Gastroesophageal sphincter (tissue), 3 donors: ENCODE measurements at regions not wholly inside any gene's neighbourhood (a gene's known extent, or its start where the extent isn't known, plus 50 kb on each side); places are given as distances from the start of the nearest gene placed in this dataset.

ENCODE experiments used
- CTCF ChIP-seq, 4 experiments: fragments of 200-600 bp in 2 of 4; fragments of 450-650 bp in 2 of 4; sonication (generic) in 1 of 4; IDR thresholded peaks; one replicate each; pipeline ENCODE4 v1.5.1; 2017 to 2019; ENCODE audit warnings: antibody characterized with exemption in 4 of 4, mild to moderate bottlenecking in 2 of 4, moderate library complexity in 2 of 4
- EP300 ChIP-seq: sonication (generic); formaldehyde crosslinking; IDR thresholded peaks from one replicate; pipeline ENCODE4 v1.6.1; 2017; ENCODE audit warnings: antibody characterized with exemption, mild to moderate bottlenecking
- POLR2A ChIP-seq, 2 donors: fragments of 450-650 bp; IDR thresholded peaks; one replicate each; pipeline ENCODE4 v1.6.1; 2017; ENCODE audit warnings: antibody characterized with exemption in 2 of 2, mild to moderate bottlenecking in 2 of 2, moderate library complexity in 1 of 2
- POLR2AphosphoS5 ChIP-seq: sonication (generic); formaldehyde crosslinking; IDR thresholded peaks from one replicate; pipeline ENCODE4 v1.6.1; 2017; ENCODE audit warnings: antibody characterized with exemption

- TF ChIP-seq CTCF (IDR thresholded peaks at IDR 0.05) (no peak), POLR2A (IDR thresholded peaks at IDR 0.05) (no peak), EP300 (no peak), POLR2AphosphoS5 (no peak)
These were observed 540.1 kb upstream of the C16orf82 start for GRCh38 chr16:26526633-26527032.
